IMR-90 (cell line): ENCODE measurements at regions not wholly inside any gene's neighbourhood (a gene's known extent, or its start where the extent isn't known, plus 50 kb on each side); places are given as distances from the start of the nearest gene placed in this dataset.

Experiments
- ATAC-seq: fragments of 200-7000 bp; cut with Tn5 transposase; 2 replicates; pipeline ENCODE4 v1.9.1; 2020; ENCODE audit warnings: low read depth, mild to moderate bottlenecking, moderate library complexity
- BruUV-seq: library from RNA; stranded (reverse); fragments of 400-500 nt; replicated peaks from 2 replicates; lab custom pipeline; 2021; lab: Mats Ljungman, UMichigan
- CTCF ChIA-PET: fragments of 300-600 bp; formaldehyde crosslinking; extraction: SDS; loops from one replicate; lab custom pipeline; 2021; ENCODE audit warnings: antibody characterized with exemption; lab: Yijun Ruan, JAX
- POLR2A ChIA-PET: fragments of 300-600 bp; sonication (Branson Sonifier 250); formaldehyde crosslinking; loops from one replicate; lab custom pipeline; 2022; ENCODE audit warnings: antibody characterized with exemption; ENCODE audit not compliant: unreplicated experiment; lab: Charles Lee
- DNase-seq: peaks from one replicate; pipeline ENCODE4 v3.0.0; 2013
- H2AFZ ChIP-seq: replicated peaks from 2 replicates; pipeline ENCODE3; 2013; ENCODE audit warnings: low read length, mild to moderate bottlenecking; ENCODE audit not compliant: poor library complexity
- H2AK5ac ChIP-seq: 2 replicates; pipeline ENCODE4 v1.6.1; 2013; ENCODE audit warnings: low read depth, low read length, inconsistent platforms
- H2AK9ac ChIP-seq: replicated peaks from 2 replicates; pipeline ENCODE3; 2013; ENCODE audit warnings: mild to moderate bottlenecking, low read depth, low read length, moderate library complexity; ENCODE audit not compliant: poor library complexity
- H2BK120ac ChIP-seq: 2 replicates; pipeline ENCODE4 v1.6.1; 2013; ENCODE audit warnings: low read depth, low read length, inconsistent platforms
- H2BK15ac ChIP-seq: 3 replicates; pipeline ENCODE4 v1.6.1; 2013; ENCODE audit warnings: low read depth, low read length, inconsistent platforms
- H2BK20ac ChIP-seq: 2 replicates; pipeline ENCODE4 v1.6.1; 2013; ENCODE audit warnings: low read depth, mild to moderate bottlenecking, inconsistent platforms, low read length, moderate library complexity
- H2BK5ac ChIP-seq: 2 replicates; pipeline ENCODE4 v1.6.1; 2013; ENCODE audit warnings: mild to moderate bottlenecking, low read depth, low read length, inconsistent platforms; ENCODE audit not compliant: poor library complexity, severe bottlenecking
- H3K14ac ChIP-seq: replicated peaks from 2 replicates; pipeline ENCODE4 v1.6.1; 2013; ENCODE audit warnings: low read depth, low read length, inconsistent platforms
- H3K18ac ChIP-seq: 2 replicates; pipeline ENCODE4 v1.6.1; 2013; ENCODE audit warnings: low read depth, low read length, control low read depth
- H3K23ac ChIP-seq: 2 replicates; pipeline ENCODE4 v1.6.1; 2013; ENCODE audit warnings: low read depth, low read length, inconsistent platforms
- H3K27ac ChIP-seq: 2 replicates; pipeline ENCODE4 v1.5.1; 2013; ENCODE audit warnings: mild to moderate bottlenecking, control low read depth, low read length; ENCODE audit not compliant: insufficient read depth
- H3K27me3 ChIP-seq: 2 replicates; pipeline ENCODE4 v1.6.1; 2013; ENCODE audit warnings: low read length; ENCODE audit not compliant: control insufficient read depth, insufficient read depth
- H3K36me3 ChIP-seq: 2 replicates; pipeline ENCODE4 v1.6.1; 2013; ENCODE audit warnings: low read length, mixed read lengths; ENCODE audit not compliant: control insufficient read depth, insufficient read depth
- H3K4ac ChIP-seq: 2 replicates; pipeline ENCODE4 v1.6.1; 2013; ENCODE audit warnings: low read depth, low read length, inconsistent platforms
- H3K4me1 ChIP-seq: 2 replicates; pipeline ENCODE4 v1.6.1; 2013; ENCODE audit warnings: low read length, mixed read lengths; ENCODE audit not compliant: control insufficient read depth, insufficient read depth
- H3K4me2 ChIP-seq: 2 replicates; pipeline ENCODE4 v1.6.1; 2013; ENCODE audit warnings: low read depth, mild to moderate bottlenecking, control low read depth, low read length, moderate library complexity
- H3K4me3 ChIP-seq: 2 replicates; pipeline ENCODE4 v1.5.1; 2013; ENCODE audit warnings: low read depth, mild to moderate bottlenecking, control low read depth, low read length, moderate library complexity; ENCODE audit not compliant: insufficient read depth
- H3K56ac ChIP-seq: 2 replicates; pipeline ENCODE4 v1.6.1; 2013; ENCODE audit warnings: low read length, inconsistent platforms; ENCODE audit not compliant: insufficient read depth; ENCODE audit errors: extremely low read depth
- H3K79me1 ChIP-seq, 2 experiments: 2 replicates each; pipeline ENCODE4 v1.6.1; 2013; ENCODE audit warnings: low read length in 2 of 2, inconsistent platforms in 1 of 2, low read depth in 1 of 2
- H3K9ac ChIP-seq: 2 replicates; pipeline ENCODE4 v1.6.1; 2013; ENCODE audit warnings: low read depth, low read length, control low read depth
- H3K9me1 ChIP-seq: 2 replicates; pipeline ENCODE4 v1.6.1; 2013; ENCODE audit warnings: low read length, inconsistent platforms; ENCODE audit not compliant: insufficient read depth
- H3K9me3 ChIP-seq: 2 replicates; pipeline ENCODE4 v1.6.1; 2013; ENCODE audit warnings: low read length; ENCODE audit not compliant: control insufficient read depth, insufficient read depth
- H4K20me1 ChIP-seq: 2 replicates; pipeline ENCODE4 v1.6.1; 2013; ENCODE audit warnings: low read length, inconsistent platforms; ENCODE audit not compliant: insufficient read depth
- H4K5ac ChIP-seq: 2 replicates; pipeline ENCODE4 v1.6.1; 2013; ENCODE audit warnings: mild to moderate bottlenecking, low read depth, low read length, control low read depth
- H4K8ac ChIP-seq, 2 experiments: 2 replicates each; pipeline ENCODE4 v1.6.1; 2013; ENCODE audit warnings: low read depth in 2 of 2, low read length in 2 of 2, control low read depth in 1 of 2, inconsistent platforms in 1 of 2
- H4K91ac ChIP-seq: 2 replicates; pipeline ENCODE4 v1.6.1; 2013; ENCODE audit warnings: low read depth, low read length, inconsistent platforms; ENCODE audit not compliant: insufficient read depth
- MAZ ChIP-seq: IDR thresholded peaks from 2 replicates; pipeline ENCODE4 v1.6.1; 2012; ENCODE audit warnings: low read depth, mild to moderate bottlenecking, low read length, improper control_type of control experiment, moderate library complexity, borderline replicate concordance
- NFE2L2 ChIP-seq: fragments of 150-350 bp; IDR thresholded peaks from 2 replicates; pipeline ENCODE4 v1.6.1; 2016; ENCODE audit warnings: low read depth, mild to moderate bottlenecking, low read length
- POLR2A ChIP-seq: IDR thresholded peaks from 2 replicates; pipeline ENCODE4 v1.6.1; 2012; ENCODE audit warnings: mild to moderate bottlenecking, low read depth, low read length
- SMC3 ChIP-seq: fragments of 150-350 bp; IDR thresholded peaks from 2 replicates; pipeline ENCODE4 v1.6.1; 2016; ENCODE audit warnings: low read depth, mild to moderate bottlenecking, antibody characterized with exemption, low read length, moderate library complexity
- WGBS, 2 experiments: methylation state at CpG; one replicate each; pipeline versions ENCODE4 v1.1.5 to v1.1.7; 2013; ENCODE audit warnings: missing lambda C conversion rate in 2 of 2; ENCODE audit not compliant: insufficient read length in 1 of 2; ENCODE audit errors: extremely low coverage in 2 of 2; 5-methylcytosine and 5-hydroxymethylcytosine counted together
- dilution Hi-C: fragments of 300-500 bp; cut with HindIII; formaldehyde crosslinking; loops from one replicate; pipeline ENCODE4 v1.14.3; 2018; ENCODE audit warnings: low sequenced_read_pairs; ENCODE audit not compliant: unreplicated experiment
- in situ Hi-C: fragments of 300-500 bp; cut with MboI; formaldehyde crosslinking; loops from 3 replicates; pipeline ENCODE4 v1.14.3; 2019; ENCODE audit warnings: low sequenced_read_pairs, inconsistent platforms, mixed read lengths
- intact Hi-C: fragments of 100-400 bp; cut with micrococcal nuclease; formaldehyde crosslinking; loops from 2 replicates; pipeline ENCODE4 v1.10.0; 2022
- TF ChIP-seq, protein P1 (sequence below): conservative IDR thresholded peaks from 2 replicates; pipeline ENCODE4 v1.5.1; 2012; ENCODE audit warnings: mild to moderate bottlenecking, low read depth, low read length, improper control_type of control experiment

DNA sequence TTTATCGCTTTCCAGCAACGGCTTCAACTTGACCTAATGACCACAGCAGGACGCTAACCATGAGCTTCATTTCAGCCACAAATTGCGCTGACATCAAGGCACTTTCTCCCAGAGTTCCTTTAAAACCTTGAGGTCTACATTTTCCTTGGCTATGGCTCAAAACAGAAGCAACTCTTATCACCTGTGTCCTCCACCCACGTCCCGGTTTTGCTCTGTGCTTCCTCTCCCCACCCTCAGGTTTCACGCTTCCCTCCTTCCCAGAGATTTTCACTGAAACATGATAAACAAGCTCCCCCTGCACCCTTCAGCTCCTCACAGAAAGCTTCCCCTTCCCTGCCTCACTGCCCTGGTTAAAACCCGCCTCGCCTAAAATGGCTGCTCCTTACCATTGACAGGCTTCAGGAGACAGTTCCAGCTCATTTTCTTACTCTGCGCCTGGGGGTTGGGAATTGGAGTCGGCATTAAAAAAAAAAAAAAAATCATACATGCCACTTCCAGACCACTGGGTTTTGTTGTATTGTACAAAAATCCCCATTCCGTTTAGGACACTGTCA lies 229.5 kb downstream of the UBE3D start:
- no peak overlapping the region for H3K27ac ChIP-seq
- H4K8ac ChIP-seq, result no peak overlapping the region
- H3K4ac ChIP-seq, result no peak overlapping the region
- H3K4me2 ChIP-seq, result no peak overlapping the region
- H4K5ac ChIP-seq, result no peak overlapping the region
- CTCF ChIA-PET, result interaction anchor here (0.6 kb wide), 1 partner anchor 100 kb away, joined by 3 read pairs; no protein-coding TSS in a partner anchor
- no peak overlapping the region for H3K23ac ChIP-seq
- no peak overlapping the region for H2AK9ac ChIP-seq
- H2AK5ac ChIP-seq, result peak overlapping the region; percentile 46; the same call in 1 of the 2 replicates
- peaks cover 2% of the 10 kb centered on the region for H3K27me3 ChIP-seq
- DNase-seq, result no peak
- H3K56ac ChIP-seq, result no peak overlapping the region
- BruUV-seq, result no TSS peak
- intact Hi-C loops, result no loop called here
- H3K36me3 ChIP-seq, result no peaks in the 10 kb centered on the region
- H3K4me3 ChIP-seq, result no peak overlapping the region
- no peaks in the 10 kb centered on the region for H3K79me1 ChIP-seq
- H3K4me1 ChIP-seq, result no peaks in the 10 kb centered on the region
- no peak overlapping the region for H3K14ac ChIP-seq
- H3K9ac ChIP-seq, result no peak overlapping the region
- H2BK15ac ChIP-seq, result no peak overlapping the region
- dilution Hi-C loops, result no loop called here
- H3K9me3 ChIP-seq, result no peaks in the 10 kb centered on the region
- WGBS, 2 experiments, result 70% methylated on average over 8 of the region's 12 CpGs; no CpG with 5 or more reads in 1 of the 2 experiments
- no peak overlapping the region for H2BK20ac ChIP-seq
- H4K91ac ChIP-seq, result no peak overlapping the region
- ATAC-seq, result no peak
- no peak overlapping the region for H3K18ac ChIP-seq
- POLR2A ChIA-PET, result no interaction called here
- in situ Hi-C loops, result no loop called here
- no peaks in the 10 kb centered on the region for H3K9me1 ChIP-seq
- TF ChIP-seq, protein P1, sequence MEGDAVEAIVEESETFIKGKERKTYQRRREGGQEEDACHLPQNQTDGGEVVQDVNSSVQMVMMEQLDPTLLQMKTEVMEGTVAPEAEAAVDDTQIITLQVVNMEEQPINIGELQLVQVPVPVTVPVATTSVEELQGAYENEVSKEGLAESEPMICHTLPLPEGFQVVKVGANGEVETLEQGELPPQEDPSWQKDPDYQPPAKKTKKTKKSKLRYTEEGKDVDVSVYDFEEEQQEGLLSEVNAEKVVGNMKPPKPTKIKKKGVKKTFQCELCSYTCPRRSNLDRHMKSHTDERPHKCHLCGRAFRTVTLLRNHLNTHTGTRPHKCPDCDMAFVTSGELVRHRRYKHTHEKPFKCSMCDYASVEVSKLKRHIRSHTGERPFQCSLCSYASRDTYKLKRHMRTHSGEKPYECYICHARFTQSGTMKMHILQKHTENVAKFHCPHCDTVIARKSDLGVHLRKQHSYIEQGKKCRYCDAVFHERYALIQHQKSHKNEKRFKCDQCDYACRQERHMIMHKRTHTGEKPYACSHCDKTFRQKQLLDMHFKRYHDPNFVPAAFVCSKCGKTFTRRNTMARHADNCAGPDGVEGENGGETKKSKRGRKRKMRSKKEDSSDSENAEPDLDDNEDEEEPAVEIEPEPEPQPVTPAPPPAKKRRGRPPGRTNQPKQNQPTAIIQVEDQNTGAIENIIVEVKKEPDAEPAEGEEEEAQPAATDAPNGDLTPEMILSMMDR, result no peak
- TF ChIP-seq SMC3 (no peak), NFE2L2 (no peak), POLR2A (no peak), MAZ (no peak)
- no peak overlapping the region for H2BK5ac ChIP-seq
- no peak overlapping the region for H2BK120ac ChIP-seq
- H4K20me1 ChIP-seq, result no peaks in the 10 kb centered on the region
- H2AFZ ChIP-seq, result peak overlapping the region; percentile 24
